ENCODE measurements at regions not wholly inside any gene's neighbourhood (a gene's known extent, or its start where the extent isn't known, plus 50 kb on each side); places are given as distances from the start of the nearest gene placed in this dataset.
"Not testable (repeated sequence)": the region's sequence is repeated elsewhere in the genome, so short reads cannot be mapped to it uniquely, and the experiment has no call there.

- not testable (repeated sequence) for DNase-seq
Measured at GRCh38 chr1:144516172-144516571, 54.7 kb upstream of the NBPF15 start.

- not testable (repeated sequence) for DNase-seq
Measured at GRCh38 chr1:144516906-144517305, 55.4 kb upstream of the NBPF15 start.

- not testable (repeated sequence) for DNase-seq
Measured at GRCh38 chr1:144518439-144518838, 57.0 kb upstream of the NBPF15 start.

DNA sequence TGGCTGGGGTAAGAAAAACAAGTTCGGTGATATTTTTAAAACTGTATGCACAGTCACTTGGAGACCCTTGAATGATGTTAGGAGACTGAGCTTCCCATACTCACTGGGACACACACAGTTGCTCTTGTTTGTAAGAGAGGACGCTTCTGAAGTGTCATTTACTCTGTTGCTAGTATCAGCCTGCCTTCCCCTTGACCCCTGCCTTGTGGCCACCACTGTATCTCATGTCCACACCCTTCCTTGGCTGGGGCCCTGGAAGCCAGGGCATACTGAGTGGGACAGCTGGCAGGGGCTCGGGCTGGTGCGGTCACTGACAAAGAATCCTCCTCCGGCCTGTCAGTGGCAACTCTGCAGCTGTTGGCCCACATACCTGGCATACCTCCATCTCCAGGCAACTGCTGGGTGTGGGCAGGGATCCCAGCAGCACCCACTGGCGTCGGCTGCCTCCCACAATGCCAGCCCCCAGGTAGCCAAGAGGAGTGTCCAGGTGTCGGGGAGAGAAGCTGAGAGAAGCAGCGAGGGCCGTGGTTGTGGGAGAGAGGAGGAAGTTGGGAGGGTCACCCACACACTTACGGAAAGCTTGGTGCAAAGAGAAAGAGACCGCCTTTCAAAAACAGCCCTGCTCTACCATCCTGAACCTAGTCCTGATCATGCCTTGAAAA, 58.2 kb upstream of the NBPF15 start:
- not testable (repeated sequence) for DNase-seq

DNA sequence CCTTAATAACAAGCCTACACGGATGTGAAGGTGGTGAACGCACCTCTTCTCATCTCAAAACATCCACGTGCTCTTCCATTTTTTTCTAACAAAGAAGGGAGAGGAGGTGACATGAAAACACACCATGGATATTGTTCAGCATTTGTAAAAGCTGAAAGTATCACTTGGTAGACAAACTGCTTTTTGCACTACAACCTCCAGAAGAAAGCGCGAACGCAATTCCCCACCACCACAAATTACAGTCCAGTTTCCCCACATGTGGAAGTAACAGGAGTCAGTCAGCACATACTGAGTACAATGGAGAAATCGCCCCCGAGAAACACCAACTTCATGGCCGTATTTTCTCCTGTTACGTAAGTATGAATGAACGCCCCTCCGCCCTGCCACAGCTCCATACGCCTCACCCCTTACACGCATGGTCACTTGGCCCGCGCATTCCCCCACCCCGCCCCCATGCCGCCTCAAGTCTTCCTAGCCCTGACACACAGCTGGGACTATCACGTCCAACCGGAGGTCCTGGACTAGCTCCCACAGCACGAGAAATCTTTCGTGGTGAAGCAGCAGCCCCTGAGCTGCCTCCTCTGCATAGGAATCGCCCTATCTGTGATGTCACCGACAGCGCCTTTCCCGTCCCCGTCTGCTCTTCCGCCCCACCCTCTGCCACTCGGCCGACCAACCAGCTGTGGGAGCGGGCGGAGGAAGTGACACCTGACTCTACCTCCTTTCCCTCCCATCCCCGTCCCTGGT, 62.4 kb upstream of the NBPF15 start:
- peak; percentile 96 for DNase-seq

DNA sequence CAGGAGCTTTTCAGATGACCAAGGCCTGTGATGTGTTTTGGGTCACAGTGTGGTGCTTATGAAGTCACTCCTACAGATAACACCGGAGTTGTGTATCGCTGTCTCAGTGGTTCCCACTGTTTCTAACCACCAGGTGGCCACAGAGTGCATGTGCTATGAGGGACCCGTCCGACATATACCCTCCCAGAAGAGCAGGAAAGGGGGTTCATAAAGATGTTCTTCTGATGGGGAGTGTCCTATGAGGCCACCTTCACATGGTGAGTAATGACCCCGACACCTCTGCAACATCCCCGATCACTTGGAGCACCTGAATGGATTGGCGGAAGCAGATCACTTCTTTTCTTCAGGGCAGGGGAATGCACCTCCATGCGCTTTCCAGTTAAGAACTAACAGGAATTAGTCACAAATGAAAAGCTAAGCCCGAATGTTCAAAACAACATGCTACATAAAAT, 60.5 kb upstream of the PPIAL4F start:
- not testable (repeated sequence) for DNase-seq

- not testable (repeated sequence) for DNase-seq
Measured at GRCh38 chr1:144533480-144533879, 59.2 kb upstream of the PPIAL4F start.

DNA sequence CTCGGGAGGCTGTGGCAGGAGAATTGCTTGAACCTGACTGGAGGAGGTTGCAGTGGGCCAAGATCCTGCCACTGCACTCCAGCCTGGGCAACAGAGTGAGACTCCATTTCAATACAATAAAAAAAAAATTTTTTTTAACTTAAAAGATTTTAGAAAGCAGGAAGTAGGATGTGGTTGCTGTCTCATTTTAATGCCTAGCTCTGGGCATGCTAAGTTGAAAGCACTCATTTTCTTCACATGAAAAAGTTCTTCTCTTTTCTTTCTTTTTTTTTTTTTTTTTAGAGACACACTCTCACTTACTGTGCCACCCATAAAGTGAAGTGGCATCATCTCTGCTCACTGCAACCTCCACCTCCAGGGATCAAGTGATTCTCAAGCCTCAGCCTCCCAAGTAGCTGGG, 58.4 kb upstream of the PPIAL4F start:
- not testable (repeated sequence) for DNase-seq

GRCh38 chr1:144536677-144537076, 56.0 kb upstream of the PPIAL4F start:
- DNase-seq: not testable (repeated sequence)

DNA sequence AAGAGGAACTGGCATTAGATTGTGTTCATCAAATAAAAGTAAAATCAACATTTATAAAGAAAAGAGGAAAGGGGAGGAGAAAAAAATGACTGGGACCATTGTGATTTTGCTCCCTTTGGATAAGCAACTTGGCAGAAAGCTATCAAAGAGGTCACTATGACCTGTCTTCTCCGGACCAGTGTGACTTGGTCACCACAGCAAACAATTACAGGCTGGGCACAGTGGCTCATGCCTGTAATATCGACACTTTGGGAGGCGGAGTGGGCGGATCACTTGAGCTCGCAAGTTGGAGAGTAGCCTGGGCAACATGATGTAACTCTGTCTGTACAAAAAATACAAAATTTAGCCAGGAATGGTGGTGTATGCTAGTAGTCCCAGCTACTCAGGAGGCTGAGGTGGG, 55.5 kb upstream of the PPIAL4F start:
- DNase-seq: not testable (repeated sequence)

DNA sequence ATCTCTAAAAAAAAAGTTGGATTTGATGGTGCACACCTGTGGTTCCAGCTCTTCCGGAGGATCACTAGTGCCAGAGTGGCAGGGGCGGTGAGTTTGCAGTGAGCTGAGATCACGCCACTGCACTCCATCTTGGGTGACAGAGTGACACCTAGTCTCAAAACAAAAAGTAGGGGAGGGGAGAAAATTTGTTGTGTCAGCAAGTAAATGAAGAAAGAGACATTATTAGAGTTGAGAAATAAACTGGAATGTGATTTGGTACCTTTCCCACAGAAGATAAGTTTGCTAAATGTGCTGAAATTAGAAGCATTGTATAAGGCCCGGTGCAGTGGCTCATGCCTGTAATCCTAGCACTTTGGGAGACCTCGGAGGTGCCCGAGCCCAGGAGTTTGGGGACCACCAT, 54.0 kb upstream of the PPIAL4F start:
- not testable (repeated sequence) for DNase-seq

GRCh38 chr1:144539191-144539960, 53.3 kb upstream of the PPIAL4F start:
- not testable (repeated sequence) for DNase-seq

Data from SHP77 treated with DMSO at 0.1 percent for 48 hours (cell line).